ENCODE measurements at regions not wholly inside any gene's neighbourhood (a gene's known extent, or its start where the extent isn't known, plus 50 kb on each side); places are given as distances from the start of the nearest gene placed in this dataset.
A peak's percentile ranks its signal among the peaks of the same experiment; 100 is the strongest.

DNA sequence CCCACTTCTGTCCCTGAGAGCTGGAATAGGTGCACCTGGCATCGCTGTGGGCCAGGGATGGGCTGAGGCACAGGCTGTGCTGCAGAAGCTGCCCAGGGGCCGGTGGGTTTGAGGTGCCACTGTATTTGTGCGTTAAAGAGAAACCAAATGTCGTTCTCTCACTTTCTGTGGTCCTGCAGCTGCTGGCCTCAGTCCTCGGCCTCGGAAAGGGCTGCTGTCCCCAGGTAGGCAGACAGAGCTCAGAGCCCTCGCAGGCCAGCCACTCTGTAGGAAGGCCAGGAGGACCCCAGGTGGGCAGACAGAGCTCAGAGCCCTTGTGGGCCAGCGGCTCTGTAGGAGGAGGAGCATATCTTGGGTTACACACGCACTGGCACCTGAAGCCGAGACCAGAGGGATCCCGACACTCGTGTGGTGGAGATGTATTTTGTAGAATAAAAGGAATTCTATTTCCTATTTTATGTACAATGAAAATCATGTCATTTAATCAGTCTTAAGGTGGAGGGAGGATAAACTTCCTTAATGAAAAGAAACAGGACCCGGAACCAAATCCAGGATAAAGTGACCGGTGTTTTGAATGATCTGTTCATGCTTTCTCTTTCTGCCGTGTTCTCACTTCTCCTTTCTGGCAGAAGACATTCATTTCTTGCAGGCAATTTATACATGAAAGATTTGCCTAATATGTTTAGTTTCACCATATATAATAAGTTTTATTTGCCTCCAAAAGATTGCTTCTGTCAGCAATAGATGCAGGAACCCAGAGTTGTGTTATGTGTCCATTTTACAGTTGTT is 54.4 kb upstream of the HGFAC start:
- Mint-ChIP-seq H3K9me3 (no peaks in the 10 kb centered on the region), H3K4me3 (no peak overlapping the region), H3K27ac (no peak overlapping the region), H3K27me3 (ENCODE audit: insufficient read depth) (no peaks in the 10 kb centered on the region), H3K4me1 (peaks cover 31% of the 10 kb centered on the region), H3K36me3 (ENCODE audit: low read depth) (no peaks in the 10 kb centered on the region)
- WGBS, 2 experiments (ENCODE audit: insufficient coverage in 1 of 2, insufficient read length in 1 of 2): 85 to 86% methylated on average over 5 to 13 of the region's 15 CpGs
- no peaks in the 10 kb centered on the region for H3K36me3 ChIP-seq (ENCODE audit: control insufficient read depth, insufficient read depth, low read length)
- H3K9ac ChIP-seq (ENCODE audit: extremely low read depth, low read length, poor library complexity, severe bottlenecking): no peak overlapping the region
- DNase-seq: peak; percentile 64
- H3K27ac ChIP-seq (ENCODE audit: low read depth, low read length): no peak overlapping the region
- no peak overlapping the region for H3K4me3 ChIP-seq (ENCODE audit: low read length)
- TF ChIP-seq, protein P1, sequence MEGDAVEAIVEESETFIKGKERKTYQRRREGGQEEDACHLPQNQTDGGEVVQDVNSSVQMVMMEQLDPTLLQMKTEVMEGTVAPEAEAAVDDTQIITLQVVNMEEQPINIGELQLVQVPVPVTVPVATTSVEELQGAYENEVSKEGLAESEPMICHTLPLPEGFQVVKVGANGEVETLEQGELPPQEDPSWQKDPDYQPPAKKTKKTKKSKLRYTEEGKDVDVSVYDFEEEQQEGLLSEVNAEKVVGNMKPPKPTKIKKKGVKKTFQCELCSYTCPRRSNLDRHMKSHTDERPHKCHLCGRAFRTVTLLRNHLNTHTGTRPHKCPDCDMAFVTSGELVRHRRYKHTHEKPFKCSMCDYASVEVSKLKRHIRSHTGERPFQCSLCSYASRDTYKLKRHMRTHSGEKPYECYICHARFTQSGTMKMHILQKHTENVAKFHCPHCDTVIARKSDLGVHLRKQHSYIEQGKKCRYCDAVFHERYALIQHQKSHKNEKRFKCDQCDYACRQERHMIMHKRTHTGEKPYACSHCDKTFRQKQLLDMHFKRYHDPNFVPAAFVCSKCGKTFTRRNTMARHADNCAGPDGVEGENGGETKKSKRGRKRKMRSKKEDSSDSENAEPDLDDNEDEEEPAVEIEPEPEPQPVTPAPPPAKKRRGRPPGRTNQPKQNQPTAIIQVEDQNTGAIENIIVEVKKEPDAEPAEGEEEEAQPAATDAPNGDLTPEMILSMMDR (conservative IDR thresholded peaks at IDR 0.05): no peak
- H3K4me1 ChIP-seq (ENCODE audit: control insufficient read depth, insufficient read depth, low read length): peaks cover 7% of the 10 kb centered on the region
- no peaks in the 10 kb centered on the region for H3K9me3 ChIP-seq (ENCODE audit: control insufficient read depth, low read length)
- no peaks in the 10 kb centered on the region for H3K27me3 ChIP-seq (ENCODE audit: control insufficient read depth, insufficient read depth, low read length, poor library complexity, severe bottlenecking)

DNA sequence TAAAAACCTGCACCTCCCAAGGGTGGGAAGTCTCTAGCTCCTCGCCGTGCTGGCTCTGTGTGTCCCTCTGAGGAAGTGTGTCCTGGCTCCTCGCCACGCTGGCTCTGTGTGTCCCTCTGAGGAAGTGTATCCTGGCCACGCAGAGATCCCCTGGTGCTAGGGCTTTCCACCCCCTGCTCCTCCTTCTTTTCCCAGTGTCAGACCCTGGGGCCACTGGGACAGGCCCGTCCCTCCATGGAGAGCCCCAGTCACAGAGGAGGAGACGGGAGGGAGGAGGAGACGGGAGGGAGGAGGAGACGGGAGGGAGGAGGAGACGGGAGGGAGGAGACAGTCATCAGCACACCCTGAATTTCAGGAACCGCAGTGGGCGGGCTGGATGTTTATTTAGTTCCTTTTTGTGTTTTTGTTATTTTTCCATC is 53.8 kb upstream of the HGFAC start:
- H3K9ac ChIP-seq (ENCODE audit: extremely low read depth, low read length, poor library complexity, severe bottlenecking): no peak overlapping the region
- H3K4me1 ChIP-seq (ENCODE audit: control insufficient read depth, insufficient read depth, low read length): peaks cover 7% of the 10 kb centered on the region
- DNase-seq: peak; percentile 62
- Mint-ChIP-seq H3K9me3 (no peaks in the 10 kb centered on the region), H3K27ac (no peak overlapping the region), H3K27me3 (ENCODE audit: insufficient read depth) (no peaks in the 10 kb centered on the region), H3K4me1 (peaks cover 31% of the 10 kb centered on the region), H3K4me3 (no peak overlapping the region), H3K36me3 (ENCODE audit: low read depth) (no peaks in the 10 kb centered on the region)
- H3K4me3 ChIP-seq (ENCODE audit: low read length): no peak overlapping the region
- H3K27ac ChIP-seq (ENCODE audit: low read depth, low read length): no peak overlapping the region
- no peaks in the 10 kb centered on the region for H3K9me3 ChIP-seq (ENCODE audit: control insufficient read depth, low read length)
- WGBS, 2 experiments (ENCODE audit: insufficient coverage in 1 of 2, insufficient read length in 1 of 2): 65 to 66% methylated on average over 4 to 12 of the region's 12 CpGs
- no peaks in the 10 kb centered on the region for H3K27me3 ChIP-seq (ENCODE audit: control insufficient read depth, insufficient read depth, low read length, poor library complexity, severe bottlenecking)
- TF ChIP-seq, protein P1 (conservative IDR thresholded peaks at IDR 0.05): no peak
- H3K36me3 ChIP-seq (ENCODE audit: control insufficient read depth, insufficient read depth, low read length): no peaks in the 10 kb centered on the region

DNA sequence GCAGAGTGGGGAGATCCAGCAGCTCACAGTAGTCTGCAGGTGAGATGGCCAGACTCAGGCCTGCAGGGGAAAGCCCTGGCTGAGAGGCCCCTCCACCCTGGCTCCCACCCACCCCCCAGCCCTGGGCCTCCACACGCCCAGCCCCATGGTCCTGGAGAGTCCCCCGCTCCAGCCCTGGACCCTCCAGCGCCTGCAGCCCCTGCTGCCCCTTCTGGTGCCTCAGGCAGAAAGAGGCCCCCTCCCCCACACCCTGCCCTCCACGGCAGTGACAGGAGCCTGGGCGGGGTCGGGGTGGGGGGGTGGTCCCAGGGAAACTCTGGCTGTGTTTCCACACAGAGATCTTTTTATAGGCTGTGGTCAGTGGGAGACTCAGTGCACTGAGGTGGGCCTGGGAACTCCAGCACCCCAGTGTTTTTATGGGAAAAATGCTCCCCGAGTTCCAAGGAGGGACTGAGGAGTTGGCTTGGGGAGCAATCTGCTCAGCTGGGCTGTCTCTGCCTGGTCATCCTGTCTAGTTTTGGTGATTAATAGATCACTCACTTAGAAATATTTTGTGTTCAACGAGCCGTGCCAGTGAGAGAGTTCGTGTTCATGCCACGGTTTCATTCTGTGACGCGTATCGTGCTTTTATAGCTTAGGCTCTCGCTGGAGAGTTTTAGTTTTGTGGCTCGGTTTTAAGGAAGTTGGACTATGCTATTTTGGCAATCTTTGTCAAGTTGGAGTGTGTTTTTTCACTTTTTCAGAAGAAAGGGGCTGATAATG is 53.1 kb upstream of the HGFAC start:
- 79 to 80% methylated on average over 9 to 16 of the region's 16 CpGs for WGBS, 2 experiments (ENCODE audit: insufficient coverage in 1 of 2, insufficient read length in 1 of 2)
- Mint-ChIP-seq H3K4me3 (no peak overlapping the region), H3K27ac (peak overlapping the region; percentile 69), H3K4me1 (peaks cover 31% of the 10 kb centered on the region), H3K36me3 (ENCODE audit: low read depth) (no peaks in the 10 kb centered on the region), H3K27me3 (ENCODE audit: insufficient read depth) (no peaks in the 10 kb centered on the region), H3K9me3 (no peaks in the 10 kb centered on the region)
- H3K4me1 ChIP-seq (ENCODE audit: control insufficient read depth, insufficient read depth, low read length): peaks cover 7% of the 10 kb centered on the region
- TF ChIP-seq, protein P1 (conservative IDR thresholded peaks at IDR 0.05): no peak
- peak; percentile 59 for DNase-seq
- H3K27me3 ChIP-seq (ENCODE audit: control insufficient read depth, insufficient read depth, low read length, poor library complexity, severe bottlenecking): no peaks in the 10 kb centered on the region
- peak overlapping the region; percentile 49 for H3K27ac ChIP-seq (ENCODE audit: low read depth, low read length)
- no peaks in the 10 kb centered on the region for H3K9me3 ChIP-seq (ENCODE audit: control insufficient read depth, low read length)
- H3K9ac ChIP-seq (ENCODE audit: extremely low read depth, low read length, poor library complexity, severe bottlenecking): no peak overlapping the region
- no peaks in the 10 kb centered on the region for H3K36me3 ChIP-seq (ENCODE audit: control insufficient read depth, insufficient read depth, low read length)
- no peak overlapping the region for H3K4me3 ChIP-seq (ENCODE audit: low read length)
